ENCODE measurements at regions not wholly inside any gene's neighbourhood (a gene's known extent, or its start where the extent isn't known, plus 50 kb on each side); places are given as distances from the start of the nearest gene placed in this dataset.
A peak's percentile ranks its signal among the peaks of the same experiment; 100 is the strongest.

GRCh38 chr7:118648002-118648401, 423.5 kb downstream of the ANKRD7 start:
- intact Hi-C loops (cut with DNase I), result no loop called here
- DNase-seq (ENCODE audit: low spot score), result no peak

GRCh38 chr7:118657391-118658005, 433.0 kb downstream of the ANKRD7 start:
- intact Hi-C loops (cut with DNase I), result loop anchor here in 1 of 2 donors (5.0 kb wide), 1 partner anchor 480 kb away; no protein-coding TSS in a partner anchor
- no peak for DNase-seq (ENCODE audit: low spot score)

- intact Hi-C loops (cut with DNase I), result no loop called here
- no peak for DNase-seq (ENCODE audit: low spot score)
These were observed 437.8 kb downstream of the ANKRD7 start for GRCh38 chr7:118662266-118662665.

- intact Hi-C loops (cut with DNase I), result no loop called here
These were observed 440.0 kb downstream of the ANKRD7 start for GRCh38 chr7:118664498-118664897.

GRCh38 chr7:118671149-118671548, 446.6 kb downstream of the ANKRD7 start:
- DNase-seq (ENCODE audit: low spot score), result no peak
- intact Hi-C loops (cut with DNase I), result no loop called here

More at GRCh38 chr7:118664498-118664897, 440.0 kb downstream of the ANKRD7 start:
- DNase-seq (ENCODE audit: low spot score), result no peak

- intact Hi-C loops (cut with DNase I), result no loop called here
- DNase-seq (ENCODE audit: low spot score), result no peak
These were observed 460.3 kb downstream of the ANKRD7 start for GRCh38 chr7:118684796-118685195.

- intact Hi-C loops (cut with DNase I), result no loop called here
- peak; percentile 57 for DNase-seq (ENCODE audit: low spot score)
These were observed 464.9 kb downstream of the ANKRD7 start for GRCh38 chr7:118689403-118689802.

- no peak for DNase-seq (ENCODE audit: low spot score)
- intact Hi-C loops (cut with DNase I), result no loop called here
These were observed 472.4 kb downstream of the ANKRD7 start for GRCh38 chr7:118696879-118697278.

- intact Hi-C loops (cut with DNase I), result no loop called here
- DNase-seq (ENCODE audit: low spot score), result no peak
These were observed 474.7 kb downstream of the ANKRD7 start for GRCh38 chr7:118699222-118699621.

GRCh38 chr7:118708741-118709140, 484.2 kb downstream of the ANKRD7 start:
- intact Hi-C loops (cut with DNase I), result no loop called here
- no peak for DNase-seq (ENCODE audit: low spot score)

GRCh38 chr7:118711688-118712087, 487.2 kb downstream of the ANKRD7 start:
- DNase-seq (ENCODE audit: low spot score), result no peak
- intact Hi-C loops (cut with DNase I), result no loop called here

- intact Hi-C loops (cut with DNase I), result no loop called here
- DNase-seq (ENCODE audit: low spot score), result no peak
These were observed 488.5 kb downstream of the ANKRD7 start for GRCh38 chr7:118713039-118713438.

- intact Hi-C loops (cut with DNase I), result no loop called here
- DNase-seq (ENCODE audit: low spot score), result no peak
These were observed 496.1 kb downstream of the ANKRD7 start for GRCh38 chr7:118720632-118721031.

- intact Hi-C loops (cut with DNase I), result no loop called here
- no peak for DNase-seq (ENCODE audit: low spot score)
These were observed 507.4 kb downstream of the ANKRD7 start for GRCh38 chr7:118731854-118732253.

- no peak for DNase-seq (ENCODE audit: low spot score)
These were observed 510.0 kb downstream of the ANKRD7 start for GRCh38 chr7:118734541-118734940.

GRCh38 chr7:118735441-118735840, 510.9 kb downstream of the ANKRD7 start:
- intact Hi-C loops (cut with DNase I), result no loop called here
- no peak for DNase-seq (ENCODE audit: low spot score)

More at GRCh38 chr7:118734541-118734940, 510.0 kb downstream of the ANKRD7 start:
- intact Hi-C loops (cut with DNase I), result no loop called here

- no peak for DNase-seq (ENCODE audit: low spot score)
- intact Hi-C loops (cut with DNase I), result no loop called here
These were observed 513.4 kb downstream of the ANKRD7 start for GRCh38 chr7:118737935-118738334.

GRCh38 chr7:118745927-118746326, 521.4 kb downstream of the ANKRD7 start:
- intact Hi-C loops (cut with DNase I), result no loop called here
- DNase-seq (ENCODE audit: low spot score), result no peak

GRCh38 chr7:118747473-118747872, 523.0 kb downstream of the ANKRD7 start:
- intact Hi-C loops (cut with DNase I), result no loop called here
- no peak for DNase-seq (ENCODE audit: low spot score)

GRCh38 chr7:118753479-118753878, 529.0 kb downstream of the ANKRD7 start:
- no peak for DNase-seq (ENCODE audit: low spot score)
- intact Hi-C loops (cut with DNase I), result no loop called here

GRCh38 chr7:118754608-118755007, 530.1 kb downstream of the ANKRD7 start:
- intact Hi-C loops (cut with DNase I), result no loop called here
- no peak for DNase-seq (ENCODE audit: low spot score)
